ENCODE measurements at regions not wholly inside any gene's neighbourhood (a gene's known extent, or its start where the extent isn't known, plus 50 kb on each side); places are given as distances from the start of the nearest gene placed in this dataset.

DNA sequence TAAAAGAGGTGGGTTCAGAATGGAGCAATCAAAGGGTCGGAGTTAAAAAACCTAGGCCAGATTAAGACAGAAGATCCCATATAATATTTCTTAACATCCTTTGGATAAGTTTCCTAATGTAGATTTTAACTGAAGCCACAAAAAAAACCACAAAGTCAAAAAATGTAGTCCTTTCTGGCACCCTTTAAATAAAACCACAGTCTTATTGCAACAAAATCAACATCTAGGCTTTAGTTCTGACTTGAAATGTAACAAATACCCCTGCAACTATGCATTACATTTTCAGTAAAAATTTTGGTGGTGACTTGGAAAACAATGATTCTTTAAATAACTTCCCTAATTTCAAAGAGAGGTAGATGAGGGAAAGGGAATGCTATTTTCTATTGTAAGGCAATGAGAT, 109.2 kb downstream of the PSAT1 start:
- no peak for TF ChIP-seq FOSL1 (IDR thresholded peaks at IDR 0.05; ENCODE audit: insufficient read depth, low read depth, low read length)
- TF ChIP-seq, protein P1, sequence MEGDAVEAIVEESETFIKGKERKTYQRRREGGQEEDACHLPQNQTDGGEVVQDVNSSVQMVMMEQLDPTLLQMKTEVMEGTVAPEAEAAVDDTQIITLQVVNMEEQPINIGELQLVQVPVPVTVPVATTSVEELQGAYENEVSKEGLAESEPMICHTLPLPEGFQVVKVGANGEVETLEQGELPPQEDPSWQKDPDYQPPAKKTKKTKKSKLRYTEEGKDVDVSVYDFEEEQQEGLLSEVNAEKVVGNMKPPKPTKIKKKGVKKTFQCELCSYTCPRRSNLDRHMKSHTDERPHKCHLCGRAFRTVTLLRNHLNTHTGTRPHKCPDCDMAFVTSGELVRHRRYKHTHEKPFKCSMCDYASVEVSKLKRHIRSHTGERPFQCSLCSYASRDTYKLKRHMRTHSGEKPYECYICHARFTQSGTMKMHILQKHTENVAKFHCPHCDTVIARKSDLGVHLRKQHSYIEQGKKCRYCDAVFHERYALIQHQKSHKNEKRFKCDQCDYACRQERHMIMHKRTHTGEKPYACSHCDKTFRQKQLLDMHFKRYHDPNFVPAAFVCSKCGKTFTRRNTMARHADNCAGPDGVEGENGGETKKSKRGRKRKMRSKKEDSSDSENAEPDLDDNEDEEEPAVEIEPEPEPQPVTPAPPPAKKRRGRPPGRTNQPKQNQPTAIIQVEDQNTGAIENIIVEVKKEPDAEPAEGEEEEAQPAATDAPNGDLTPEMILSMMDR (IDR thresholded peaks at IDR 0.05; ENCODE audit: control extremely low read depth in 1 of 3, insufficient read depth in 1 of 3, low read depth in 1 of 3, low read length in 3 of 3): no peak
- TF ChIP-seq, protein P2, sequence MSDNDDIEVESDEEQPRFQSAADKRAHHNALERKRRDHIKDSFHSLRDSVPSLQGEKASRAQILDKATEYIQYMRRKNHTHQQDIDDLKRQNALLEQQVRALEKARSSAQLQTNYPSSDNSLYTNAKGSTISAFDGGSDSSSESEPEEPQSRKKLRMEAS (IDR thresholded peaks at IDR 0.05): no peak
- no peak for TF ChIP-seq RAD21 (IDR thresholded peaks at IDR 0.05 in 1 of 2, conservative IDR thresholded peaks at IDR 0.05 in 1 of 2; ENCODE audit: low read depth in 2 of 2, low read length in 2 of 2)
- no peak for TF ChIP-seq POLR2A (IDR thresholded peaks at IDR 0.05; ENCODE audit: control extremely low read depth in 1 of 2, low read depth in 2 of 2, low read length in 2 of 2)
- no peak for TF ChIP-seq EZH2 (IDR thresholded peaks at IDR 0.05; ENCODE audit: low read depth, low read length, severe bottlenecking)
- TF ChIP-seq SP4 (IDR thresholded peaks at IDR 0.05; ENCODE audit: low read length): no peak
- no peak for TF ChIP-seq CREB1 (IDR thresholded peaks at IDR 0.05)
